ENCODE measurements at regions not wholly inside any gene's neighbourhood (a gene's known extent, or its start where the extent isn't known, plus 50 kb on each side); places are given as distances from the start of the nearest gene placed in this dataset.

- Histone ChIP-seq H3K27ac (no peak overlapping the region), H3K4me1 (replicated peaks in 1 of 2) (no peaks in the 10 kb centered on the region), H3K4me3 (no peak overlapping the region)
- no peak for ATAC-seq (replicated peaks in 6 of 8)
- WGBS, 10 experiments: 29 to 100% (median 94%) methylated on average over 1 of the region's 1 CpG; no CpG with 5 or more reads in 2 of the 10 experiments
- in situ Hi-C loops (cut with MboI; ENCODE audit: low pct_unique_long_range_greater_than_20kb in 2 of 9, low sequenced_read_pairs in 9 of 9, unreplicated experiment in 9 of 9): no loop called here
These were observed 77.1 kb upstream of the BCAT1 start for GRCh38 chr12:25025951-25026490.

- WGBS, 10 experiments: 0 to 75% (median 65%) methylated on average over 1 to 4 of the region's 4 CpGs; no CpG with 5 or more reads in 1 of the 10 experiments
These were observed 76.4 kb upstream of the BCAT1 start for GRCh38 chr12:25025260-25025659.

GRCh38 chr12:25023808-25024207, 74.9 kb upstream of the BCAT1 start:
- 22 to 97% (median 78%) methylated on average over 1 to 4 of the region's 4 CpGs; no CpG with 5 or more reads in 1 of the 10 experiments for WGBS, 10 experiments
- Histone ChIP-seq H3K4me3 (no peak overlapping the region), H3K4me1 (replicated peaks in 1 of 2) (no peaks in the 10 kb centered on the region), H3K27ac (no peak overlapping the region)
- peak in 1 of 8 experiments; percentile 32 for ATAC-seq (replicated peaks in 6 of 8)
- in situ Hi-C loops (cut with MboI; ENCODE audit: low pct_unique_long_range_greater_than_20kb in 2 of 9, low sequenced_read_pairs in 9 of 9, unreplicated experiment in 9 of 9): no loop called here

More at GRCh38 chr12:25025260-25025659, 76.4 kb upstream of the BCAT1 start:
- H3K4me1 ChIP-seq (replicated peaks in 1 of 2): no peaks in the 10 kb centered on the region
- no peak overlapping the region for H3K4me3 ChIP-seq
- in situ Hi-C loops (cut with MboI; ENCODE audit: low pct_unique_long_range_greater_than_20kb in 2 of 9, low sequenced_read_pairs in 9 of 9, unreplicated experiment in 9 of 9): no loop called here
- no peak overlapping the region for H3K27ac ChIP-seq
- ATAC-seq (replicated peaks in 6 of 8): no peak

- H3K4me1 ChIP-seq (replicated peaks in 1 of 2): no peaks in the 10 kb centered on the region
- 31 to 95% (median 88%) methylated on average over 3 to 7 of the region's 7 CpGs for WGBS, 10 experiments
- in situ Hi-C loops (cut with MboI; ENCODE audit: low pct_unique_long_range_greater_than_20kb in 2 of 9, low sequenced_read_pairs in 9 of 9, unreplicated experiment in 9 of 9): no loop called here
- no peak overlapping the region for H3K27ac ChIP-seq
- no peak overlapping the region for H3K4me3 ChIP-seq
- ATAC-seq (replicated peaks in 6 of 8): no peak
These were observed 71.8 kb upstream of the BCAT1 start for GRCh38 chr12:25020621-25021243.

- no peaks in the 10 kb centered on the region for H3K4me1 ChIP-seq (replicated peaks in 1 of 2)
- in situ Hi-C loops (cut with MboI; ENCODE audit: low pct_unique_long_range_greater_than_20kb in 2 of 9, low sequenced_read_pairs in 9 of 9, unreplicated experiment in 9 of 9): no loop called here
- WGBS, 10 experiments: 72 to 100% (median 96%) methylated on average over 1 to 3 of the region's 3 CpGs; no CpG with 5 or more reads in 1 of the 10 experiments
- no peak for ATAC-seq (replicated peaks in 6 of 8)
- no peak overlapping the region for H3K27ac ChIP-seq
- H3K4me3 ChIP-seq: no peak overlapping the region
These were observed 69.2 kb upstream of the BCAT1 start for GRCh38 chr12:25018146-25018545.

- in situ Hi-C loops (cut with MboI; ENCODE audit: low pct_unique_long_range_greater_than_20kb in 2 of 9, low sequenced_read_pairs in 9 of 9, unreplicated experiment in 9 of 9): no loop called here
- 13 to 87% (median 74%) methylated on average over 1 to 3 of the region's 3 CpGs; no CpG with 5 or more reads in 1 of the 10 experiments for WGBS, 10 experiments
- no peak overlapping the region for H3K4me3 ChIP-seq
- H3K27ac ChIP-seq: no peak overlapping the region
- no peak for ATAC-seq (replicated peaks in 6 of 8)
- H3K4me1 ChIP-seq (replicated peaks in 1 of 2): no peaks in the 10 kb centered on the region
These were observed 68.4 kb upstream of the BCAT1 start for GRCh38 chr12:25017336-25017735.

GRCh38 chr12:25014961-25015360, 66.1 kb upstream of the BCAT1 start:
- no peaks in the 10 kb centered on the region for H3K4me1 ChIP-seq (replicated peaks in 1 of 2)
- no peak overlapping the region for H3K27ac ChIP-seq
- in situ Hi-C loops (cut with MboI; ENCODE audit: low pct_unique_long_range_greater_than_20kb in 2 of 9, low sequenced_read_pairs in 9 of 9, unreplicated experiment in 9 of 9): no loop called here
- WGBS, 10 experiments: 33 to 100% (median 74%) methylated on average over 1 to 2 of the region's 2 CpGs; no CpG with 5 or more reads in 2 of the 10 experiments
- ATAC-seq (replicated peaks in 6 of 8): no peak
- no peak overlapping the region for H3K4me3 ChIP-seq

- no peak overlapping the region for H3K4me3 ChIP-seq
- no peaks in the 10 kb centered on the region for H3K4me1 ChIP-seq (replicated peaks in 1 of 2)
- ATAC-seq (replicated peaks in 6 of 8): no peak
- WGBS, 10 experiments: 33 to 100% (median 94%) methylated on average over 1 to 4 of the region's 4 CpGs; no CpG with 5 or more reads in 1 of the 10 experiments
- in situ Hi-C loops (cut with MboI; ENCODE audit: low pct_unique_long_range_greater_than_20kb in 2 of 9, low sequenced_read_pairs in 9 of 9, unreplicated experiment in 9 of 9): no loop called here
- no peak overlapping the region for H3K27ac ChIP-seq
These were observed 64.2 kb upstream of the BCAT1 start for GRCh38 chr12:25013061-25013460.

- Histone ChIP-seq H3K4me3 (no peak overlapping the region), H3K27ac (no peak overlapping the region), H3K4me1 (replicated peaks in 1 of 2) (no peaks in the 10 kb centered on the region)
- in situ Hi-C loops (cut with MboI; ENCODE audit: low pct_unique_long_range_greater_than_20kb in 2 of 9, low sequenced_read_pairs in 9 of 9, unreplicated experiment in 9 of 9): no loop called here
- 57 to 100% (median 71%) methylated on average over 2 of the region's 2 CpGs; no CpG with 5 or more reads in 4 of the 10 experiments for WGBS, 10 experiments
- no peak for ATAC-seq (replicated peaks in 6 of 8)
These were observed 60.7 kb upstream of the BCAT1 start for GRCh38 chr12:25009496-25010092.

- WGBS, 10 experiments: 62 to 100% (median 92%) methylated on average over 2 to 4 of the region's 4 CpGs; no CpG with 5 or more reads in 1 of the 10 experiments
- no peak overlapping the region for H3K4me3 ChIP-seq
- H3K4me1 ChIP-seq (replicated peaks in 1 of 2): no peaks in the 10 kb centered on the region
- no peak for ATAC-seq (replicated peaks in 6 of 8)
- H3K27ac ChIP-seq: no peak overlapping the region
- in situ Hi-C loops (cut with MboI; ENCODE audit: low pct_unique_long_range_greater_than_20kb in 2 of 9, low sequenced_read_pairs in 9 of 9, unreplicated experiment in 9 of 9): no loop called here
These were observed 56.5 kb upstream of the BCAT1 start for GRCh38 chr12:25005376-25005775.

GRCh38 chr12:25004447-25004846, 55.5 kb upstream of the BCAT1 start:
- no peak for ATAC-seq (replicated peaks in 6 of 8)
- H3K27ac ChIP-seq: no peak overlapping the region
- no peak overlapping the region for H3K4me3 ChIP-seq
- no peaks in the 10 kb centered on the region for H3K4me1 ChIP-seq (replicated peaks in 1 of 2)
- 31 to 94% (median 81%) methylated on average over 2 to 7 of the region's 7 CpGs; no CpG with 5 or more reads in 2 of the 10 experiments for WGBS, 10 experiments
- in situ Hi-C loops (cut with MboI; ENCODE audit: low pct_unique_long_range_greater_than_20kb in 2 of 9, low sequenced_read_pairs in 9 of 9, unreplicated experiment in 9 of 9): no loop called here

GRCh38 chr12:25001311-25001710, 52.4 kb upstream of the BCAT1 start:
- no peak overlapping the region for H3K4me3 ChIP-seq
- no peak overlapping the region for H3K27ac ChIP-seq
- in situ Hi-C loops (cut with MboI; ENCODE audit: low pct_unique_long_range_greater_than_20kb in 2 of 9, low sequenced_read_pairs in 9 of 9, unreplicated experiment in 9 of 9): no loop called here
- WGBS, 10 experiments: 41 to 100% (median 86%) methylated on average over 1 to 2 of the region's 2 CpGs; no CpG with 5 or more reads in 1 of the 10 experiments
- no peaks in the 10 kb centered on the region for H3K4me1 ChIP-seq (replicated peaks in 1 of 2)
- no peak for ATAC-seq (replicated peaks in 6 of 8)
